ENCODE measurements at regions not wholly inside any gene's neighbourhood (a gene's known extent, or its start where the extent isn't known, plus 50 kb on each side); places are given as distances from the start of the nearest gene placed in this dataset.

- ATAC-seq (ENCODE audit: poor library complexity) (no peak), DNase-seq (no peak)
- intact Hi-C loops (cut with DNase I): no loop called here
Measured at GRCh38 chr5:107184066-107184465, 486.7 kb downstream of the EFNA5 start.

GRCh38 chr5:107170620-107171019 is 500.1 kb downstream of the EFNA5 start:
- intact Hi-C loops (cut with DNase I): no loop called here
- DNase-seq (no peak), ATAC-seq (ENCODE audit: poor library complexity) (no peak)

GRCh38 chr5:107169867-107170266 is 500.9 kb downstream of the EFNA5 start:
- DNase-seq: no peak
- intact Hi-C loops (cut with DNase I): no loop called here

GRCh38 chr5:107168848-107169752 is 501.6 kb downstream of the EFNA5 start:
- no peak for ATAC-seq (ENCODE audit: poor library complexity)
- intact Hi-C loops (cut with DNase I): no loop called here

More at GRCh38 chr5:107169867-107170266, 500.9 kb downstream of the EFNA5 start:
- no peak for ATAC-seq (ENCODE audit: poor library complexity)

GRCh38 chr5:107168086-107168485 is 502.7 kb downstream of the EFNA5 start:
- no peak for DNase-seq
- intact Hi-C loops (cut with DNase I): no loop called here
- no peak for ATAC-seq (ENCODE audit: poor library complexity)

More at GRCh38 chr5:107168848-107169752, 501.6 kb downstream of the EFNA5 start:
- no peak for DNase-seq

GRCh38 chr5:107165296-107165695 is 505.4 kb downstream of the EFNA5 start:
- ATAC-seq (ENCODE audit: poor library complexity) (no peak), DNase-seq (no peak)
- intact Hi-C loops (cut with DNase I): no loop called here

- DNase-seq (no peak), ATAC-seq (ENCODE audit: poor library complexity) (no peak)
- intact Hi-C loops (cut with DNase I): no loop called here
Measured at GRCh38 chr5:107157809-107158208, 512.9 kb downstream of the EFNA5 start.

GRCh38 chr5:107155707-107156106 is 515.0 kb downstream of the EFNA5 start:
- intact Hi-C loops (cut with DNase I): no loop called here
- ATAC-seq (ENCODE audit: poor library complexity): no peak
- DNase-seq: no peak

GRCh38 chr5:107154593-107154992 is 516.1 kb downstream of the EFNA5 start:
- no peak for DNase-seq
- intact Hi-C loops (cut with DNase I): no loop called here
- no peak for ATAC-seq (ENCODE audit: poor library complexity)

GRCh38 chr5:107153283-107153682 is 517.5 kb downstream of the EFNA5 start:
- intact Hi-C loops (cut with DNase I): no loop called here
- DNase-seq (no peak), ATAC-seq (ENCODE audit: poor library complexity) (no peak)

GRCh38 chr5:107149243-107150005 is 521.3 kb downstream of the EFNA5 start:
- DNase-seq: no peak
- ATAC-seq (ENCODE audit: poor library complexity): no peak
- intact Hi-C loops (cut with DNase I): no loop called here

- no peak for ATAC-seq (ENCODE audit: poor library complexity)
- intact Hi-C loops (cut with DNase I): no loop called here
- no peak for DNase-seq
Measured at GRCh38 chr5:107147589-107147988, 523.1 kb downstream of the EFNA5 start.

GRCh38 chr5:107146901-107147300 is 523.8 kb downstream of the EFNA5 start:
- DNase-seq: no peak
- intact Hi-C loops (cut with DNase I): no loop called here
- ATAC-seq (ENCODE audit: poor library complexity): no peak

- intact Hi-C loops (cut with DNase I): no loop called here
- DNase-seq: no peak
- no peak for ATAC-seq (ENCODE audit: poor library complexity)
Measured at GRCh38 chr5:107135391-107135790, 535.3 kb downstream of the EFNA5 start.

GRCh38 chr5:107134931-107135330 is 535.8 kb downstream of the EFNA5 start:
- no peak for ATAC-seq (ENCODE audit: poor library complexity)
- intact Hi-C loops (cut with DNase I): no loop called here
- DNase-seq: no peak

GRCh38 chr5:107129051-107129450 is 541.7 kb downstream of the EFNA5 start:
- DNase-seq: no peak
- no peak for ATAC-seq (ENCODE audit: poor library complexity)
- intact Hi-C loops (cut with DNase I): no loop called here

- DNase-seq (no peak), ATAC-seq (ENCODE audit: poor library complexity) (peak; percentile 72)
- intact Hi-C loops (cut with DNase I): no loop called here
Measured at GRCh38 chr5:107127878-107128277, 542.9 kb downstream of the EFNA5 start.

GRCh38 chr5:107126341-107126740 is 544.4 kb downstream of the EFNA5 start:
- intact Hi-C loops (cut with DNase I): no loop called here
- no peak for ATAC-seq (ENCODE audit: poor library complexity)
- no peak for DNase-seq

- intact Hi-C loops (cut with DNase I): no loop called here
- ATAC-seq (ENCODE audit: poor library complexity) (no peak), DNase-seq (no peak)
Measured at GRCh38 chr5:107124376-107124775, 546.4 kb downstream of the EFNA5 start.

- no peak for DNase-seq
- intact Hi-C loops (cut with DNase I): no loop called here
- ATAC-seq (ENCODE audit: poor library complexity): no peak
Measured at GRCh38 chr5:107123014-107123413, 547.7 kb downstream of the EFNA5 start.

Data from Right ventricle myocardium superior (tissue), 1 donor.